HL-60 (cell line): ENCODE measurements at regions not wholly inside any gene's neighbourhood (a gene's known extent, or its start where the extent isn't known, plus 50 kb on each side); places are given as distances from the start of the nearest gene placed in this dataset.

Source experiments
- CTCF ChIP-seq: IDR thresholded peaks from one replicate; pipeline ENCODE4 v1.5.1; 2011; ENCODE audit warnings: low read length, control low read depth, inconsistent platforms; ENCODE audit not compliant: insufficient read depth
- GABPA ChIP-seq: IDR thresholded peaks from 2 replicates; pipeline ENCODE4 v1.6.1; 2012; ENCODE audit warnings: low read depth
- REST ChIP-seq: IDR thresholded peaks from 2 replicates; pipeline ENCODE4 v1.6.1; 2012; ENCODE audit warnings: low read depth; ENCODE audit not compliant: insufficient replicate concordance
- SPI1 ChIP-seq: IDR thresholded peaks from 2 replicates; pipeline ENCODE4 v1.6.1; 2012; ENCODE audit warnings: low read depth, mild to moderate bottlenecking, borderline replicate concordance

GRCh38 chr11:121930004-121930965 lies 185.7 kb downstream of the BLID start:
- no peak for TF ChIP-seq CTCF
- no peak for TF ChIP-seq REST
- no peak for TF ChIP-seq GABPA
- TF ChIP-seq SPI1: 0 out of 2 replicates have a peak, but pooled peaks have one; percentile 4
